ENCODE measurements at regions not wholly inside any gene's neighbourhood (a gene's known extent, or its start where the extent isn't known, plus 50 kb on each side); places are given as distances from the start of the nearest gene placed in this dataset.

GRCh38 chr7:132653366-132653930 lies 77.2 kb upstream of the PLXNA4 start:
- Histone ChIP-seq H3K27me3 (ENCODE audit: insufficient read depth) (no peaks in the 10 kb centered on the region), H4K20me1 (replicated peaks; ENCODE audit: insufficient read depth) (no peaks in the 10 kb centered on the region), H3K79me2 (replicated peaks; ENCODE audit: insufficient read depth) (no peaks in the 10 kb centered on the region), H3K27ac (ENCODE audit: low read depth) (no peak overlapping the region), H2AFZ (no peak overlapping the region), H3K4me3 (no peak overlapping the region), H3K9me2 (ENCODE audit: insufficient read depth) (0 out of 2 replicates have a peak, but pooled peaks cover 3% of the 10 kb centered on the region), H3F3A (replicated peaks; ENCODE audit: low read depth) (no peaks in the 10 kb centered on the region; the same call in 1 of the 2 replicates), H3K36me3 (ENCODE audit: insufficient read depth) (no peaks in the 10 kb centered on the region), H3K4me1 (ENCODE audit: insufficient read depth) (peaks cover 16% of the 10 kb centered on the region), H3K4me2 (no peak overlapping the region)
- TF ChIP-seq EZH2phosphoT487 (IDR thresholded peaks at IDR 0.05; ENCODE audit: unreplicated experiment) = no peak
- no peak for TF ChIP-seq POLR2AphosphoS5 (IDR thresholded peaks at IDR 0.05; ENCODE audit: low read depth)
- TF ChIP-seq CTCF (conservative IDR thresholded peaks at IDR 0.05; ENCODE audit: low read depth in 2 of 2) = no peak
- TF ChIP-seq, protein P1, sequence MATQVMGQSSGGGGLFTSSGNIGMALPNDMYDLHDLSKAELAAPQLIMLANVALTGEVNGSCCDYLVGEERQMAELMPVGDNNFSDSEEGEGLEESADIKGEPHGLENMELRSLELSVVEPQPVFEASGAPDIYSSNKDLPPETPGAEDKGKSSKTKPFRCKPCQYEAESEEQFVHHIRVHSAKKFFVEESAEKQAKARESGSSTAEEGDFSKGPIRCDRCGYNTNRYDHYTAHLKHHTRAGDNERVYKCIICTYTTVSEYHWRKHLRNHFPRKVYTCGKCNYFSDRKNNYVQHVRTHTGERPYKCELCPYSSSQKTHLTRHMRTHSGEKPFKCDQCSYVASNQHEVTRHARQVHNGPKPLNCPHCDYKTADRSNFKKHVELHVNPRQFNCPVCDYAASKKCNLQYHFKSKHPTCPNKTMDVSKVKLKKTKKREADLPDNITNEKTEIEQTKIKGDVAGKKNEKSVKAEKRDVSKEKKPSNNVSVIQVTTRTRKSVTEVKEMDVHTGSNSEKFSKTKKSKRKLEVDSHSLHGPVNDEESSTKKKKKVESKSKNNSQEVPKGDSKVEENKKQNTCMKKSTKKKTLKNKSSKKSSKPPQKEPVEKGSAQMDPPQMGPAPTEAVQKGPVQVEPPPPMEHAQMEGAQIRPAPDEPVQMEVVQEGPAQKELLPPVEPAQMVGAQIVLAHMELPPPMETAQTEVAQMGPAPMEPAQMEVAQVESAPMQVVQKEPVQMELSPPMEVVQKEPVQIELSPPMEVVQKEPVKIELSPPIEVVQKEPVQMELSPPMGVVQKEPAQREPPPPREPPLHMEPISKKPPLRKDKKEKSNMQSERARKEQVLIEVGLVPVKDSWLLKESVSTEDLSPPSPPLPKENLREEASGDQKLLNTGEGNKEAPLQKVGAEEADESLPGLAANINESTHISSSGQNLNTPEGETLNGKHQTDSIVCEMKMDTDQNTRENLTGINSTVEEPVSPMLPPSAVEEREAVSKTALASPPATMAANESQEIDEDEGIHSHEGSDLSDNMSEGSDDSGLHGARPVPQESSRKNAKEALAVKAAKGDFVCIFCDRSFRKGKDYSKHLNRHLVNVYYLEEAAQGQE (IDR thresholded peaks at IDR 0.05; ENCODE audit: unreplicated experiment) = no peak
- TF ChIP-seq, protein P2, sequence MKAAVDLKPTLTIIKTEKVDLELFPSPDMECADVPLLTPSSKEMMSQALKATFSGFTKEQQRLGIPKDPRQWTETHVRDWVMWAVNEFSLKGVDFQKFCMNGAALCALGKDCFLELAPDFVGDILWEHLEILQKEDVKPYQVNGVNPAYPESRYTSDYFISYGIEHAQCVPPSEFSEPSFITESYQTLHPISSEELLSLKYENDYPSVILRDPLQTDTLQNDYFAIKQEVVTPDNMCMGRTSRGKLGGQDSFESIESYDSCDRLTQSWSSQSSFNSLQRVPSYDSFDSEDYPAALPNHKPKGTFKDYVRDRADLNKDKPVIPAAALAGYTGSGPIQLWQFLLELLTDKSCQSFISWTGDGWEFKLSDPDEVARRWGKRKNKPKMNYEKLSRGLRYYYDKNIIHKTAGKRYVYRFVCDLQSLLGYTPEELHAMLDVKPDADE (IDR thresholded peaks at IDR 0.05) = no peak
- no peak for TF ChIP-seq STAT1 (IDR thresholded peaks at IDR 0.05; ENCODE audit: unreplicated experiment)
- no peak for TF ChIP-seq ZNF331 (CRISPR knock-in tag; IDR thresholded peaks at IDR 0.05; ENCODE audit: low read depth)
- no peak for TF ChIP-seq EZH2 (IDR thresholded peaks at IDR 0.05; ENCODE audit: low read depth, unreplicated experiment)
- TF ChIP-seq CREB1 (CRISPR knock-in tag; IDR thresholded peaks at IDR 0.05; ENCODE audit: low read depth) = no peak
- TF ChIP-seq NANOG (IDR thresholded peaks at IDR 0.05; ENCODE audit: borderline replicate concordance) = no peak
- Mint-ChIP-seq H3K4me1 (peaks cover 34% of the 10 kb centered on the region), H3K27ac (no peak overlapping the region), H3K9me3 (no peaks in the 10 kb centered on the region; the same call in 2 of the 3 replicates), H3K27me3 (ENCODE audit: insufficient read depth, low read depth, poor library complexity) (peaks cover 3% of the 10 kb centered on the region), H3K36me3 (ENCODE audit: low read depth) (no peaks in the 10 kb centered on the region), H3K4me3 (no peak overlapping the region)
- no peak for DNase-seq (ENCODE audit: low spot score)
- no peak for ATAC-seq

Measured in GM23338 (cell line).